K562 (cell line): ENCODE measurements at regions not wholly inside any gene's neighbourhood (a gene's known extent, or its start where the extent isn't known, plus 50 kb on each side); places are given as distances from the start of the nearest gene placed in this dataset.

ENCODE experiments used
- ATAC-seq: fragments of 200-7000 bp; cut with Tn5 transposase; 3 replicates; pipeline ENCODE4 v1.9.1; 2020; ENCODE audit warnings: moderate library complexity
- BruUV-seq: library from RNA; stranded (reverse); fragments of 400-500 nt; replicated peaks from 2 replicates; lab custom pipeline; 2021; lab: Mats Ljungman, UMichigan
- CTCF ChIA-PET: fragments of 300-600 bp; formaldehyde crosslinking; extraction: SDS; loops from one replicate; lab custom pipeline; 2021; ENCODE audit warnings: low intra/inter-chr PET ratio; lab: Yijun Ruan, JAX
- POLR2A ChIA-PET: fragments of 300-600, 350-650 bp; sonication (Branson Sonifier 250); formaldehyde crosslinking; extraction: SDS; loops from one replicate; lab custom pipeline; 2021; ENCODE audit warnings: antibody characterized with exemption, inconsistent platforms; lab: Yijun Ruan, JAX
- DNase-seq, 4 experiments: peaks; one replicate each; pipeline versions ENCODE4 v3.0.0 to v3.0.0-alpha.2; 2011 to 2018; ENCODE audit warnings: low spot score in 3 of 4, mixed read lengths in 3 of 4; ENCODE audit errors: extremely low read depth in 1 of 4
- FAIRE-seq: peaks from 2 replicates; lab custom pipeline; 2011; peaks lifted over from hg19 to GRCh38; lab: Jason Lieb, UNC
- H2AFZ ChIP-seq: 2 replicates; pipeline ENCODE4 v1.6.0; 2011; ENCODE audit warnings: low read depth, low read length, control low read depth, inconsistent platforms
- H3K27ac ChIP-seq: fragments of 200-600 bp; 3 replicates; pipeline ENCODE4 v1.8.0; 2011; ENCODE audit warnings: low read depth, mild to moderate bottlenecking, control low read depth, inconsistent platforms, low read length, moderate library complexity, mixed read lengths; ENCODE audit errors: extremely low read depth
- H3K27me3 ChIP-seq, 2 experiments: fragments of 300-600 bp in 1 of 2; 2 replicates in 1 of 2; 3 replicates in 1 of 2; pipeline versions ENCODE4 v1.6.0 to v1.8.0; 2011; ENCODE audit warnings: inconsistent platforms in 2 of 2, low read length in 2 of 2, mild to moderate bottlenecking in 1 of 2, mixed read lengths in 1 of 2, moderate library complexity in 1 of 2; ENCODE audit not compliant: control insufficient read depth in 2 of 2, insufficient read depth in 2 of 2
- H3K36me3 ChIP-seq: fragments of 300-600 bp; 3 replicates; pipeline ENCODE4 v1.8.0; 2011; ENCODE audit warnings: mild to moderate bottlenecking, low read length, inconsistent platforms; ENCODE audit not compliant: control insufficient read depth, insufficient read depth
- H3K4me1 ChIP-seq, 2 experiments: fragments of 200-600 bp in 1 of 2; replicated peaks in 1 of 2; 2 replicates in 1 of 2; 3 replicates in 1 of 2; pipeline versions ENCODE4 v1.5.1 to v1.8.0; 2011; ENCODE audit warnings: inconsistent platforms in 2 of 2, low read length in 2 of 2, mild to moderate bottlenecking in 1 of 2, mixed read lengths in 1 of 2, moderate library complexity in 1 of 2; ENCODE audit not compliant: control insufficient read depth in 2 of 2, insufficient read depth in 2 of 2
- H3K4me2 ChIP-seq: 2 replicates; pipeline ENCODE4 v1.6.1; 2011; ENCODE audit warnings: low read length, control low read depth, inconsistent platforms, mixed read lengths; ENCODE audit not compliant: insufficient read depth
- H3K4me3 ChIP-seq: fragments of 200-600 bp; sonication (generic), shearing (Covaris generic); 2 replicates; pipeline ENCODE4 v1.5.1; 2016; ENCODE audit warnings: control low read depth, inconsistent platforms
- H3K79me2 ChIP-seq: fragments of 200-600 bp; 3 replicates; pipeline ENCODE4 v1.8.0; 2011; ENCODE audit warnings: low read length, inconsistent platforms; ENCODE audit not compliant: control insufficient read depth, insufficient read depth
- H3K9ac ChIP-seq, 2 experiments: 2 replicates each; pipeline versions ENCODE4 v1.6.0 to v1.6.1; 2011; ENCODE audit warnings: low read depth in 2 of 2, low read length in 2 of 2, control low read depth in 1 of 2, inconsistent platforms in 1 of 2, mild to moderate bottlenecking in 1 of 2, mixed read lengths in 1 of 2; ENCODE audit not compliant: insufficient read depth in 1 of 2
- H3K9me1 ChIP-seq: one replicate; pipeline ENCODE4 v1.6.0; 2011; ENCODE audit warnings: inconsistent platforms, mild to moderate bottlenecking, low read length, moderate library complexity; ENCODE audit not compliant: control insufficient read depth, insufficient read depth
- H3K9me3 ChIP-seq: replicated peaks from 2 replicates; pipeline ENCODE4 v1.5.1; 2011; ENCODE audit warnings: low read depth, low read length, inconsistent platforms; ENCODE audit not compliant: control insufficient read depth, insufficient read depth
- H4K20me1 ChIP-seq: replicated peaks from 2 replicates; pipeline ENCODE4 v1.6.1; 2011; ENCODE audit warnings: low read length, inconsistent platforms, mixed read lengths; ENCODE audit not compliant: control insufficient read depth, insufficient read depth
- ETV6 ChIP-seq, 3 experiments: fragments of 150-350 bp in 1 of 3; sonication (generic) in 1 of 3; formaldehyde crosslinking in 1 of 3; IDR thresholded peaks; 2 replicates each; pipeline versions ENCODE4 v1.6.1 to v1.8.0; 2014 to 2022; ENCODE audit warnings: borderline replicate concordance in 2 of 3, low read depth in 2 of 3, antibody characterized with exemption in 1 of 3, low read length in 1 of 3, mild to moderate bottlenecking in 1 of 3, missing genetic modification reagents in 1 of 3
- HNRNPK ChIP-seq: fragments of 200-400 bp; formaldehyde crosslinking; IDR thresholded peaks from one replicate; pipeline ENCODE4 v1.6.1; 2018; ENCODE audit warnings: mild to moderate bottlenecking, low read depth, low read length; ENCODE audit not compliant: poor library complexity, severe bottlenecking
- KAT7 ChIP-seq: sonication (generic); formaldehyde crosslinking; IDR thresholded peaks from 2 replicates; pipeline ENCODE4 v1.8.0; 2022; ENCODE audit warnings: missing genetic modification reagents, mild to moderate bottlenecking, borderline replicate concordance
- MEIS2 ChIP-seq: fragments of 450-650 bp; IDR thresholded peaks from 2 replicates; pipeline ENCODE4 v1.6.1; 2014; ENCODE audit warnings: mild to moderate bottlenecking; ENCODE audit not compliant: partially characterized antibody
- PHB2 ChIP-seq: fragments of 450-650 bp; IDR thresholded peaks from 2 replicates; pipeline ENCODE4 v1.6.1; 2017; ENCODE audit warnings: low read depth
- ZKSCAN8 ChIP-seq: fragments of 200-800 bp; sonication (Bioruptor generic); IDR thresholded peaks from 2 replicates; pipeline ENCODE4 v1.6.1; 2016; ENCODE audit warnings: missing genetic modification characterization, missing compliant biosample characterization
- ZNF589 ChIP-seq: fragments of 200-800 bp; sonication (Bioruptor generic); IDR thresholded peaks from 2 replicates; pipeline ENCODE4 v1.6.1; 2016; ENCODE audit warnings: low read depth, missing genetic modification characterization, missing compliant biosample characterization
- WGBS: fragments of 100-300 bp; shearing (Covaris generic); methylation state at CpG from one replicate; pipeline ENCODE4 v1.1.6; 2016; ENCODE audit warnings: low coverage, mixed read lengths; ENCODE audit not compliant: insufficient coverage; ENCODE audit errors: missing lambda C conversion rate; 5-methylcytosine and 5-hydroxymethylcytosine counted together
- in situ Hi-C: fragments of 300-500 bp; cut with MboI; formaldehyde crosslinking; loops from 4 replicates; pipeline ENCODE4 v1.15.0; 2018; ENCODE audit warnings: inconsistent platforms, mixed read lengths
- intact Hi-C: fragments of 100-400 bp; cut with micrococcal nuclease; formaldehyde crosslinking; loops from 2 replicates; pipeline ENCODE4 v1.14.2; 2022
- TF ChIP-seq, protein P1 (sequence below): sonication (generic); formaldehyde crosslinking; IDR thresholded peaks from 2 replicates; pipeline ENCODE4 v1.8.0; 2022; ENCODE audit warnings: missing genetic modification reagents, mild to moderate bottlenecking, moderate library complexity, borderline replicate concordance
- TF ChIP-seq, protein P2 (sequence below): fragments of 250-450 bp; sonication (Bioruptor Pico); IDR thresholded peaks from 2 replicates; pipeline ENCODE4 v1.9.0; 2021; ENCODE audit warnings: mild to moderate bottlenecking, inconsistent platforms
- TF ChIP-seq, protein P3 (sequence below): fragments of 450-650 bp; formaldehyde crosslinking; IDR thresholded peaks from 2 replicates; pipeline ENCODE4 v1.4.0; 2020; ENCODE audit warnings: mild to moderate bottlenecking
- TF ChIP-seq, protein P4 (sequence below): fragments of 250-450 bp; sonication (Bioruptor Pico); IDR thresholded peaks from 2 replicates; pipeline ENCODE4 v1.6.1; 2021; ENCODE audit warnings: mild to moderate bottlenecking
- TF ChIP-seq, protein P5 (sequence below): fragments of 450-650 bp; IDR thresholded peaks from 2 replicates; pipeline ENCODE4 v1.6.1; 2016; ENCODE audit warnings: low read depth, mild to moderate bottlenecking, moderate library complexity

DNA sequence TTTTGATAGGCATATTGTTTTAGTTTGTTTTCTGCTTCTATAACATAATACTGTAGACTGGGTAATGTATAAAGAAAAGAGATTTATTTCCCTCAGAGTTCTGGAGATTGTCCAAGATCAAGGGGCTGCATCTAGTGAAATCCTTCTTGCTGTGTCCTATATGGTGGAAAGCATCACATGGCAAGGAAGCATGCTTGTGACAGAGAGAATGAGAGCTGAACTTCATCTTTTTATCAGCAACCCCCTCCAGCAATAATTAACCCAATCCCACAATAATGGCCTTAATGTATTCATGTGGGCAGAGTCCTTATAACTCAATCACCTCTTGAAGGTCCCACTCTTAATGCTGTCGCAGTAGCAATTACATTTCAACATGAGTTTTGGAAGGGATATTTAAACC is 141.4 kb downstream of the CENPW start:
- in situ Hi-C loops = no loop called here

DNA sequence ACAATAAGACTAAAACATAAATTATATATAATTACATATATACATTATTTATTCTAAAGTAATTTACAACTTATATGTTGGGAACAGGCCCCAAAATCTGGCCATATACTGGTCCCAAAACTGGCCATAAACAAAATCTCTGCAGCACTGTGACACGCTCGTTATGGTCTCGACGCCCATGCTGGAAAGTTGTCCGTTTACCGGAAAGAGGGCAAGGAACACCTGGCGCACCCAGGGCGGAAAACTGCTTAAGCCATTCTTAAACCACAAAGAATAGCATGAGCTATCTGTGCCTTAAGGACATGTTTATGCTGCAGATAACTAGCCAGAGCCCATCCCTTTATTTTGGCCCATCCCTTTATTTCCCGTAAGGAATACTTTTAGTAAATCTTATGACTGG is 164.9 kb downstream of the CENPW start:
- H3K9me1 ChIP-seq = no peaks in the 10 kb centered on the region
- no TSS peak for BruUV-seq
- ATAC-seq = no peak
- TF ChIP-seq, protein P1, sequence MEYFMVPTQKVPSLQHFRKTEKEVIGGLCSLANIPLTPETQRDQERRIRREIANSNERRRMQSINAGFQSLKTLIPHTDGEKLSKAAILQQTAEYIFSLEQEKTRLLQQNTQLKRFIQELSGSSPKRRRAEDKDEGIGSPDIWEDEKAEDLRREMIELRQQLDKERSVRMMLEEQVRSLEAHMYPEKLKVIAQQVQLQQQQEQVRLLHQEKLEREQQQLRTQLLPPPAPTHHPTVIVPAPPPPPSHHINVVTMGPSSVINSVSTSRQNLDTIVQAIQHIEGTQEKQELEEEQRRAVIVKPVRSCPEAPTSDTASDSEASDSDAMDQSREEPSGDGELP (CRISPR knock-in tag) = no peak
- TF ChIP-seq PHB2 (no peak), HNRNPK (no peak), ZNF589 (CRISPR knock-in tag) (no peak)
- TF ChIP-seq, protein P2, sequence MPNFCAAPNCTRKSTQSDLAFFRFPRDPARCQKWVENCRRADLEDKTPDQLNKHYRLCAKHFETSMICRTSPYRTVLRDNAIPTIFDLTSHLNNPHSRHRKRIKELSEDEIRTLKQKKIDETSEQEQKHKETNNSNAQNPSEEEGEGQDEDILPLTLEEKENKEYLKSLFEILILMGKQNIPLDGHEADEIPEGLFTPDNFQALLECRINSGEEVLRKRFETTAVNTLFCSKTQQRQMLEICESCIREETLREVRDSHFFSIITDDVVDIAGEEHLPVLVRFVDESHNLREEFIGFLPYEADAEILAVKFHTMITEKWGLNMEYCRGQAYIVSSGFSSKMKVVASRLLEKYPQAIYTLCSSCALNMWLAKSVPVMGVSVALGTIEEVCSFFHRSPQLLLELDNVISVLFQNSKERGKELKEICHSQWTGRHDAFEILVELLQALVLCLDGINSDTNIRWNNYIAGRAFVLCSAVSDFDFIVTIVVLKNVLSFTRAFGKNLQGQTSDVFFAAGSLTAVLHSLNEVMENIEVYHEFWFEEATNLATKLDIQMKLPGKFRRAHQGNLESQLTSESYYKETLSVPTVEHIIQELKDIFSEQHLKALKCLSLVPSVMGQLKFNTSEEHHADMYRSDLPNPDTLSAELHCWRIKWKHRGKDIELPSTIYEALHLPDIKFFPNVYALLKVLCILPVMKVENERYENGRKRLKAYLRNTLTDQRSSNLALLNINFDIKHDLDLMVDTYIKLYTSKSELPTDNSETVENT (CRISPR knock-in tag) = no peak
- TF ChIP-seq, protein P3, sequence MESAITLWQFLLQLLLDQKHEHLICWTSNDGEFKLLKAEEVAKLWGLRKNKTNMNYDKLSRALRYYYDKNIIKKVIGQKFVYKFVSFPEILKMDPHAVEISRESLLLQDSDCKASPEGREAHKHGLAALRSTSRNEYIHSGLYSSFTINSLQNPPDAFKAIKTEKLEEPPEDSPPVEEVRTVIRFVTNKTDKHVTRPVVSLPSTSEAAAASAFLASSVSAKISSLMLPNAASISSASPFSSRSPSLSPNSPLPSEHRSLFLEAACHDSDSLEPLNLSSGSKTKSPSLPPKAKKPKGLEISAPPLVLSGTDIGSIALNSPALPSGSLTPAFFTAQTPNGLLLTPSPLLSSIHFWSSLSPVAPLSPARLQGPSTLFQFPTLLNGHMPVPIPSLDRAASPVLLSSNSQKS (CRISPR knock-in tag) = no peak

More for the DNA sequence above, 141.4 kb downstream of the CENPW start:
- Histone ChIP-seq H3K4me2 (no peak overlapping the region), H3K9me3 (no peaks in the 10 kb centered on the region; the same call in 1 of the 2 replicates), H3K9me1 (no peaks in the 10 kb centered on the region), H3K4me1 (no peaks in the 10 kb centered on the region), H4K20me1 (no peaks in the 10 kb centered on the region), H3K79me2 (no peaks in the 10 kb centered on the region), H3K36me3 (no peaks in the 10 kb centered on the region), H3K27ac (no peak overlapping the region), H3K4me3 (no peak overlapping the region), H3K9ac (no peak overlapping the region), H3K27me3 (no peaks in the 10 kb centered on the region), H2AFZ (no peak overlapping the region)
- no peak for ATAC-seq
- ChIA-PET POLR2A (no interaction called here), CTCF (no interaction called here)
- DNase-seq = no peak
- WGBS = 0% methylated on average over 1 of the region's 1 CpG
- TF ChIP-seq MEIS2 = no peak
- TF ChIP-seq, protein P4, sequence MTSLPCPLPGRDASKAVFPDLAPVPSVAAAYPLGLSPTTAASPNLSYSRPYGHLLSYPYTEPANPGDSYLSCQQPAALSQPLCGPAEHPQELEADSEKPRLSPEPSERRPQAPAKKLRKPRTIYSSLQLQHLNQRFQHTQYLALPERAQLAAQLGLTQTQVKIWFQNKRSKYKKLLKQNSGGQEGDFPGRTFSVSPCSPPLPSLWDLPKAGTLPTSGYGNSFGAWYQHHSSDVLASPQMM (CRISPR knock-in tag) = no peak
- TF ChIP-seq, protein P5, sequence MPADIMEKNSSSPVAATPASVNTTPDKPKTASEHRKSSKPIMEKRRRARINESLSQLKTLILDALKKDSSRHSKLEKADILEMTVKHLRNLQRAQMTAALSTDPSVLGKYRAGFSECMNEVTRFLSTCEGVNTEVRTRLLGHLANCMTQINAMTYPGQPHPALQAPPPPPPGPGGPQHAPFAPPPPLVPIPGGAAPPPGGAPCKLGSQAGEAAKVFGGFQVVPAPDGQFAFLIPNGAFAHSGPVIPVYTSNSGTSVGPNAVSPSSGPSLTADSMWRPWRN = no peak
- no peak for TF ChIP-seq KAT7
- TF ChIP-seq ZKSCAN8 (CRISPR knock-in tag) = no peak
- no peak for TF ChIP-seq ETV6 (IDR thresholded peaks at IDR 0.05; ENCODE audit: borderline replicate concordance in 1 of 2, low read depth in 2 of 2, low read length in 1 of 2)
- TF ChIP-seq ETV6 (CRISPR knock-in tag; IDR thresholded peaks at IDR 0.05; ENCODE audit: borderline replicate concordance) = no peak
- no peak for FAIRE-seq
- intact Hi-C loops = no loop called here
- no TSS peak for BruUV-seq

More for the DNA sequence above, 164.9 kb downstream of the CENPW start:
- no peak overlapping the region for H3K9ac ChIP-seq
- H3K9me3 ChIP-seq = no peaks in the 10 kb centered on the region
- H3K4me2 ChIP-seq = no peak overlapping the region
- FAIRE-seq (no peak), DNase-seq (no peak)
- intact Hi-C loops = no loop called here
- H3K27me3 ChIP-seq = no peaks in the 10 kb centered on the region
- POLR2A ChIA-PET = no interaction called here
- H2AFZ ChIP-seq = no peak overlapping the region
- no peak overlapping the region for H3K27ac ChIP-seq
- H3K36me3 ChIP-seq = no peaks in the 10 kb centered on the region
- no peaks in the 10 kb centered on the region for H4K20me1 ChIP-seq
- H3K4me3 ChIP-seq = no peak overlapping the region
- H3K4me1 ChIP-seq = no peaks in the 10 kb centered on the region
- in situ Hi-C loops = no loop called here
- H3K79me2 ChIP-seq = no peaks in the 10 kb centered on the region
- CTCF ChIA-PET = no interaction called here
- 4% methylated on average over 9 of the region's 9 CpGs for WGBS
